Mucosa of descending colon (tissue), 3 donors: ENCODE measurements at regions not wholly inside any gene's neighbourhood (a gene's known extent, or its start where the extent isn't known, plus 50 kb on each side); places are given as distances from the start of the nearest gene placed in this dataset.
A peak's percentile ranks its signal among the peaks of the same experiment; 100 is the strongest.

Experiments
- ATAC-seq: fragments of 200-7000 bp; cut with Tn5 transposase; one replicate; pipeline ENCODE4 v1.9.1; 2020; ENCODE audit warnings: mild to moderate bottlenecking, moderate library complexity
- DNase-seq, 3 donors: peaks; one replicate each; pipeline ENCODE4 v3.0.0-alpha.2; 2020
- H3K36me3 ChIP-seq: fragments of 200-600 bp; one replicate; pipeline ENCODE4 v1.8.0; 2021; ENCODE audit warnings: low read depth, mild to moderate bottlenecking
- H3K4me1 ChIP-seq: fragments of 200-600 bp; one replicate; pipeline ENCODE4 v1.8.0; 2021; ENCODE audit warnings: low read depth, mild to moderate bottlenecking
- H3K4me3 ChIP-seq: fragments of 200-600 bp; one replicate; pipeline ENCODE4 v1.8.0; 2021; ENCODE audit warnings: mild to moderate bottlenecking
- H3K9me3 ChIP-seq: fragments of 200-600 bp; one replicate; pipeline ENCODE4 v1.8.0; 2021; ENCODE audit warnings: mild to moderate bottlenecking
- CTCF ChIP-seq: fragments of 200-600 bp; IDR thresholded peaks from one replicate; pipeline ENCODE4 v1.8.0; 2022; ENCODE audit warnings: antibody characterized with exemption, mild to moderate bottlenecking
- intact Hi-C, 2 donors: fragments of 100-400 bp; cut with DNase I in 1 of 2; cut with micrococcal nuclease in 1 of 2; formaldehyde crosslinking; loops; one replicate each; pipeline versions ENCODE4 v1.11.0 to v1.11.1; 2022; cut with DNase I, micrococcal nuclease
- donor health status: DM: no; HTN: no; CAD: no; lungs with moderate emphysema.
- donor health status: DM: no; HTN: no; CAD: no.
- donor health status: DM: no; HTN: yes; CAD: no.

GRCh38 chr10:46225597-46225996 lies 61.2 kb upstream of the ANTXRL start:
- Histone ChIP-seq H3K4me1 (no peaks in the 10 kb centered on the region), H3K9me3 (no peaks in the 10 kb centered on the region), H3K4me3 (no peak overlapping the region), H3K36me3 (no peaks in the 10 kb centered on the region)
- ATAC-seq (no peak), DNase-seq (peak in 1 of 3 donors; percentile 10)
- intact Hi-C loops, result no loop called here
- no peak for TF ChIP-seq CTCF

- Histone ChIP-seq H3K9me3 (no peaks in the 10 kb centered on the region), H3K4me1 (no peaks in the 10 kb centered on the region), H3K36me3 (no peaks in the 10 kb centered on the region), H3K4me3 (no peak overlapping the region)
- intact Hi-C loops, result no loop called here
- TF ChIP-seq CTCF, result no peak
- ATAC-seq, result no peak
- peak in 1 of 3 donors; percentile 1 for DNase-seq
Observed at GRCh38 chr10:46226232-46226631, 60.6 kb upstream of the ANTXRL start.

DNA sequence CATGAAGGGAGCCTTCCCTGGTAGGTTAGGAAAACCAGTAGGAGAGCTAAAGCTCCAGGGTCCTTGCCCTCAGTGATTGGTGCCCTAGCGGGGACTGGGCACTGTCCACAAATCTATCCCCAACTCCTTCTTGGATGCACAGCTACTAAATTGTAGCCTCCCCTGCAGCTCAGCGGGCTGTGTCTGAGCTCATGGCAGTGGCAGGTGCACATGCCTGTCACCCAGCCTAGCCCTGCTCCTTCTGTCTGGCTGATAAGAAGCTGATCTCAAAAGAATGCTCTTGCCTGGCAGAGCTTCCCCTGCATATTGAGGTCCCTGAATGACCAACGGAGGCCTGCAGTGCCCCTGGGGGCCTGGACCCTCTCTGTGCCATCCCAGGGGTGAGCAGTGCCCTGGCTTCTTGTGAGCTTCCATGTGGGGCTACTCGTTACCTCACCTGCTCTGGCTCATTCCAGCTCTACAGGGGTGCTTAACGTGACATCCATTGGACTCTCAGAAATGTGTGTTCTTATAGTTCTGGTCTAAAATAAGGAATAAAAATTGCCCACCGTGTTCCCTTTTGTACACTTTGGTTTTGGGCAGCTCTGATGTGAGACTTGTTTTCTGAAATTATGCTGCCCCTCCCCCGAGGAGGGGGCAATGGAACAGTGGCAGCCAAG lies 59.8 kb upstream of the ANTXRL start:
- no peaks in the 10 kb centered on the region for H3K9me3 ChIP-seq
- no peaks in the 10 kb centered on the region for H3K36me3 ChIP-seq

GRCh38 chr10:46227571-46227935 lies 59.2 kb upstream of the ANTXRL start:
- Histone ChIP-seq H3K36me3 (no peaks in the 10 kb centered on the region), H3K4me3 (no peak overlapping the region), H3K4me1 (no peaks in the 10 kb centered on the region), H3K9me3 (no peaks in the 10 kb centered on the region)
- no peak for ATAC-seq
- intact Hi-C loops, result no loop called here
- no peak for TF ChIP-seq CTCF
- no peak for DNase-seq

More for the DNA sequence above, 59.8 kb upstream of the ANTXRL start:
- no peaks in the 10 kb centered on the region for H3K4me1 ChIP-seq
- no peak overlapping the region for H3K4me3 ChIP-seq
- ATAC-seq (no peak), DNase-seq (peak in 1 of 3 donors; percentile 14)
- TF ChIP-seq CTCF, result no peak
- intact Hi-C loops, result no loop called here

- intact Hi-C loops, result no loop called here
- H3K9me3 ChIP-seq, result no peaks in the 10 kb centered on the region
- no peak for TF ChIP-seq CTCF
- H3K4me1 ChIP-seq, result no peaks in the 10 kb centered on the region
- DNase-seq (peak in 1 of 3 donors; percentile 17), ATAC-seq (no peak)
- H3K36me3 ChIP-seq, result no peaks in the 10 kb centered on the region
- H3K4me3 ChIP-seq, result no peak overlapping the region
Observed at GRCh38 chr10:46227936-46228562, 58.7 kb upstream of the ANTXRL start.
